LoVo (cell line): ENCODE measurements at regions not wholly inside any gene's neighbourhood (a gene's known extent, or its start where the extent isn't known, plus 50 kb on each side); places are given as distances from the start of the nearest gene placed in this dataset.

ENCODE experiments used
- DNase-seq: peaks from one replicate; pipeline ENCODE4 v3.0.0-alpha.2; 2016; ENCODE audit warnings: low spot score

DNA sequence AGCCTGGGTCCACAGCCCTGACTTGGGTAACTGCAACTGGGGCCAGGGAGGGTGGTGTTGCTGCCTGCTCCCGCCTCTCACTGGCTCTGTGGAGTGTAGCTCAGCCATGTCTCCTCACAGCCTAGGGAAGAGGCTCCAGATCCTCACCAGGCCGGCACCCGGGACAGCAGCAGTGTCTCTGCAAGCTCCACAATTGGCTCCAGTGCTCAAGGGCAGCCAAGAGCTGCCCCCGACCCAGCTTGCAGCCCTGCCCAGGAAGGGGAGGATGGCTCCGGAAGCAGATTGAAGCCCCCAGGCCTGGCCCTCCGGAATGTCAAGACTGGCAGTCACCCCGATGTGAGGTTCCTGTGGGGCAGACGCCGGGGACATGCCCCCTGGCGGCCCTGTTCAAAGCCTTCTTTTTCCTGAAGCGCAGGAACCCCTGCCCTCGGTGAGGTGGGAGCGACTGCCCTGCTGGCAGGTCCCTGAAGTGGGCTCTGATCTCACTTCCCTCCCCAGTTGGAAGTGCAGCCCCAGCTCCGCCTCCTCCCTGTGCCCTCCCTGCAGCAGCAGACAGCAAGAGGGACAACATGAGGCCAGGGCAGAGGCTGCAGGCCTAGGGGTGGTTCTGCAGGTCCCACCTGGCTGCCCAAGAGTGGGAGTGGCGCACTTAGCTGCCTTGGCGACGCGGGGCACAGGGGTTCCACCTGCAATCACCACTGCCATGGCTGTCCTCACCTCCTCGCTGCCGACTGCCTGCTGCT lies 816.2 kb upstream of the LUZP2 start:
- no peak for DNase-seq

GRCh38 chr11:23684701-23685100 lies 812.2 kb upstream of the LUZP2 start:
- no peak for DNase-seq

GRCh38 chr11:23687991-23688390 lies 808.9 kb upstream of the LUZP2 start:
- no peak for DNase-seq

DNA sequence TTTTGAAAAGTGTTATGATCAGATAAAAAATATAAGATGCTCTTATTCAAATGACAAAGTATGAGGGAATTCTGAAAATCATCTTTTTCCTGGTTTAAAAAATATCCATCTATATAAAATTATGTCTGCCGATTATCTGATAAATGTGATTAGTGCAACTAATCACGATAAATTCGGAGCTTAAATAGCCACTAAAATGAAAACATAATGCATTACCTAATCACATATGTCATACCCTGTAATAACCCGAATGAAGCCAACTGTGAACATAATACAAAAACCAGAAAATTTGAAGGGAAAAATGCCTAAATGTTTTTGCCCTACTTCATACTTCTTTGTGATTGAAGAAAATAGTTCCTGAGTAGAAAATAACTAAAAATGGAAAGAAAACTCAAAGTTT lies 808.4 kb upstream of the LUZP2 start:
- no peak for DNase-seq

- peak; percentile 21 for DNase-seq
Observed at GRCh38 chr11:23688835-23689234, 808.0 kb upstream of the LUZP2 start.

DNA sequence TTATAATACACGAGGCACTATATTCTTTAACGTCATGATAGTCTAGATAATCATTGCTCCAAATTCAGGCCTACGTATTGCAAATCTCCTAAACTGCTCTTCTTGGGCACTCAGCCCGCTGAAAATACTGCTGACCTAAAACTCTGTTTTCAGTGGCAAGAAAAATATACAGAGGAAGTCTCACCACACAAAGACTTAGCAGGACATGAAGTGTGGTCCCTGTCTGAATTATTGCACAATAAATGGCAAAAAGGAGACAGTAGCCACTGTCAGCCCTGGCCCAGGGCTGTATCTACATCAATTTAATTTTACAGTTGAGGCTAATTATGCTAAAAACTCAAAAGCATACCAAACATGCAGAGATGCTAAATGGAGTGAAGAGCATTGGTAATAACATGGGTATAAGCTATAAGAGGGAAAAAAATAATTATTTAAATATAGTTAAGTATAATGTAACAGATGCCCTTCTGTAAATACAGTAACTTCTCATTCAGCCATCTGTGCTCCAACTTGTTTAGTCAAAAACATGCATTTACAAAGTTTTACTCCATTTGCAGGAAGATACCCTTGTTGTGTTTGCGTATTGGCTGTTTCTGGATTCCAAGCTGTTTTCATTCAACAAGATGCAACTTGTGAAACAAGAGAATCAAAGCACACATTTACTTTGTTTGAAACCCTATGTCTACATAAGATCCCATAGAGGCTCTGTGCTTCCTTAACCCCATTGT lies 800.0 kb upstream of the LUZP2 start:
- DNase-seq, result no peak

DNA sequence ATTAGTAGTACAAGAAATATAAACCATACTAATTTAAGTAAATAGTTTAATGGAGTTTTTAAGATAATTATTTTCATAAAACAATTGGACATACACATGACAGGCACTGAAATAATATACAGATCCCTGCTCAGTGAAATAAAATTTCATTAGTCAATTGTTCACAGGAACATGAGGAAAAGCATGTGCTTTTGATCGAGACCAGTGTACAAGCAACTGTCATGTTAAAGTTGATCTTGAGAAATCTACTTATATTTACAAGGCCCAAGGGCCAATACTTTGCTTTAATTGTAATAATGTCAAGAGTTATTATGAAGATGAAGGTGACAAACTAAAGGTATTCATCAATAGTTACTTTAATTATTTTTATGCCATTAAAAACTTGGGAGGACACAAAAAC lies 792.7 kb upstream of the LUZP2 start:
- no peak for DNase-seq

- DNase-seq, result no peak
Observed at GRCh38 chr11:23711981-23712380, 784.9 kb upstream of the LUZP2 start.

GRCh38 chr11:23719016-23719415 lies 777.8 kb upstream of the LUZP2 start:
- DNase-seq, result no peak

DNA sequence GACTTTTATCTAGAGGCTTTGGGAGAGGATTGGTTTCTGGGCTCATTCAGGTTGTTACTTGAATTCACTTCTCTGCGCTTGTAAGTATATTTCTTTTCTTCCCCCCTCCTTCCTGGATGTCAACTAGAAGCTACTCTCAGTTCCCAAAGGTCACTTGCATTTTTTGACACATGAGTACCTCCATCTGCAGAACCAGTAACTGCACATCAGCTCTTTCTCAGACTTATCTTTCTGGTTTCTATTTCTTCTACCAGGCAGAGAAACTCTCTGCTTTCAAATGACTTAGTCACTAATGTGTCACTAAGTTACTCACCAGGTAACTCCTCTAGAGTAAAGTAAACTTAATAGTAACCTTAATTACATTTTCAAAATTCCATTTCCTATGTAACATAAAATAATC lies 773.0 kb upstream of the LUZP2 start:
- DNase-seq, result no peak

- no peak for DNase-seq
Observed at GRCh38 chr11:23725752-23726151, 771.1 kb upstream of the LUZP2 start.

DNA sequence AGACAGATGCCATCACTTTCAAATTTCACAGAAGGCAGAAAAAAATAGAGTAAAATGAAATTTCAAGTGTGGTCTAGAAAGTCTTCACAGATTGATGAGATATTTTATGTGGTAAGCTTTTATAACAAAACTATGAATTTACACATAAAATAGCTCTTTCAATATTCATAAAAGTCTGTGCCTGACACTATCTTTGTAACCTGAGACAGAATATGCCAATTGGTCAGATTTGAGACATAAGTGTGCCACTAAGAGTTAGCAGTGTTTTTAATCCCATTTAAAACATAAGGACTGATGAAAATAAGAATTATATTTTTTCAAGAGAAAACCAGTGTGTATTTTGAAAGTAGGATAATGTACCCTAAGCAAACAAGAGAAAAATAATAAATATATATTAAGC lies 769.5 kb upstream of the LUZP2 start:
- no peak for DNase-seq

- DNase-seq, result no peak
Observed at GRCh38 chr11:23727794-23728193, 769.1 kb upstream of the LUZP2 start.

DNA sequence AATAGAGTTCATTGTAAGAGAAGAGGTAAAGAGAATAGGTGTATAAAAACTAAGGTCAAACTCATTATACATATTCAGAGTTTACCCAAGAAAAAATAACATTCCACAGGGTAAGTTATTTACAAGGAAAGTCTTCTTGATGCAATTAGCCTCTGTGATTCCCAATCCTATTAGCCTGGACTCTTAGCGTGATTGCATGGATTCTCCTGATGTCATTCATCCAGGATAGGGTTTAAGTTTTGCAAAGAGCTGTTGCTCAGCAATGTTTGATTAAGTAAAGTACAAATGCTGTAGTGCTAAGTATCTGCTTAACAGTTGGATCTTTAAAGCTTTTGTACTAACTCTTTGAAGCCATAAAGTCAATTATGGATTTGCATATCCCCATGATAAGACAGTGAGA lies 767.8 kb upstream of the LUZP2 start:
- no peak for DNase-seq

GRCh38 chr11:23730307-23730998 lies 766.4 kb upstream of the LUZP2 start:
- no peak for DNase-seq

- DNase-seq, result no peak
Observed at GRCh38 chr11:23732026-23732425, 764.8 kb upstream of the LUZP2 start.

- DNase-seq, result no peak
Observed at GRCh38 chr11:23746896-23747295, 750.0 kb upstream of the LUZP2 start.

GRCh38 chr11:23749762-23750430 lies 747.0 kb upstream of the LUZP2 start:
- DNase-seq, result no peak

GRCh38 chr11:23751280-23751679 lies 745.6 kb upstream of the LUZP2 start:
- no peak for DNase-seq

DNA sequence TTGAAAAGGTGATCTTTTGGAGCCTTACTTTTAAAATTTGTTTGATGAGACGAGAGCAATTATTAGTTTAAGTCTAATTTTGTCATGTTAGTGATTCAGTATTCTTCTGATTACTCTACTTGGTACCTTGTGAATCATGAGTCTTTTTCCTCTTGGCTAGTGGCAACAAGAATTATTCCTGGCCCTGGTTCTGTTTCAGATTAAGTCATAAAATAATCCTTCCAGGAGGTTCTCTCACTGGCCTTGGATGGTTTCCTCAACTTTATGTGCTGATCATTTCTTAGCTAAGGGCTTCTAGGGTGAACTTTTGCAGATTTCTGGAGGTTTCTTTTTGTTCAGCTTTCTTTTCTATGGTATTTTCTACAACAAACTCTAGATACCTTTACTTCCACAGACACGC lies 741.8 kb upstream of the LUZP2 start:
- DNase-seq, result no peak

GRCh38 chr11:23755769-23756168 lies 741.1 kb upstream of the LUZP2 start:
- no peak for DNase-seq

DNA sequence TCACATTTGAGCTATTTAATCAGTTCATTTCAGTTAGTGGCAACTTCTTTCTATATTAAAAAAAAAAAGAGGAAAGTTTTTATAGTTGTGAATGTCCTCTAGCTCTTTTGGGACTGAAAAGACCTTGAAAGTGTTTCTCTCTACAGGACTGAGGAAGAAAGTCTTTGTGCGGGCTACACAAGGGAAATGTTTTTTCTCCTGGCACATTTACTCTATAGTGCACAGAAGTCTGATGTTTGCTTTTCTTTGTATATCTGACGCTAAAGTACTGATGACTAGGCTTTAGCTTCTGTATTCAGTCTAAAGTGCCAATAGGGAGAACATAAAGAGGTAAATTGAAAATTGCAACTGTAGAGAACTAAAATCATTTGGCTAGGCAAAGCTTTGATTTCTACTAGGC lies 737.4 kb upstream of the LUZP2 start:
- no peak for DNase-seq

- no peak for DNase-seq
Observed at GRCh38 chr11:23764286-23764685, 732.6 kb upstream of the LUZP2 start.
